ENCODE measurements at regions not wholly inside any gene's neighbourhood (a gene's known extent, or its start where the extent isn't known, plus 50 kb on each side); places are given as distances from the start of the nearest gene placed in this dataset.

DNA sequence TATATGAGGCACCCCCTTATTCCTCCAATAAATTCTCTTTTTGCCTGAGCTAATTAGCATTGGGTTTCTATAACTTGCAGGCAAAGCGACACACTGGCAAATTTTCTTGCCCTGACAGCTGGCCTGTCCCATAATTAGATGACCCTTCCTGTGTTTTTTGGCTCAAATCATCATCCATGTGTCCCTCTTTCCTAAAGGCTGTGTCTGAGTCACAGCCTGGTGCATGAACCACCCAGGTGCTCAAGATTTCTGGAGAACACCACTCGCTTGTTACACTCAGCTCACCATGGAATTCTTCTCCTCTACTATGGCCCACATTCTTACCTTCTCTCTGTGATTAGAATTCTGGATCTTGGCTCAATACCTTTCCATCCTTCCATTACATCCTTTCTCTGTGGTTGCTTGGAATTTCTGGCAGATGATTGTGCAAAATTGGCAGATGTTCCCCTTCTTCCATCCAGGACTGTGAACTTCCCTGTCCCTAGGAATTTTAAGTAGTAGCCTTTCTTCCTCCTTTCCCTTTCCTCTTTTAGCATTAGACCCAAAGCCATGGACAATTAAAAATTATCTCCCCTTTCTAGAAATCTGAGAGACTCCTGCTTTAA, 116.0 kb upstream of the ANKRD1 start:
- DNase-seq (ENCODE audit: low spot score) = no peak

DNA sequence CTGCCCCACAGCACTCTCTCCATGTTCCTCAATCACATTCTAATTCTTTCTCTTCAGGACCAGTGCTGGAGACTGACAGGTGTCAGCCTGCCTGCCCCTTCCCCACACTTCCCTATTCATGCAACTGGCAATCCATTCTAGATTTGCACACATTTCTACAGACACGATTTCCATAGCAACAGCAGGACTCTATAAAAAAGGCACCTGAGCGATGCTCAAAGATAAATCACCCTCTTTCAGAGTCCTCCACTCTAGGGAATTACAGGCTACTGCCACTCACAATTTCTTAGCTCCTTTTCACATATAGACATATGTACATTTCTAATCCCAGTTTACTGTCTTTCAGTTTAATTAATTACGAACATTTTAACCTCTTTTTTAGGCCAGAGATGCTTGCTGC, 118.1 kb upstream of the ANKRD1 start:
- no peak for DNase-seq (ENCODE audit: low spot score)
- no peak for TF ChIP-seq CTCF (IDR thresholded peaks at IDR 0.05; ENCODE audit: extremely low read depth, missing control alignments)

More for the DNA sequence above, 116.0 kb upstream of the ANKRD1 start:
- no peak for TF ChIP-seq CTCF (IDR thresholded peaks at IDR 0.05; ENCODE audit: extremely low read depth, missing control alignments)

GRCh38 chr10:91040343-91040742, 119.5 kb upstream of the ANKRD1 start:
- no peak for DNase-seq (ENCODE audit: low spot score)
- TF ChIP-seq CTCF (IDR thresholded peaks at IDR 0.05; ENCODE audit: extremely low read depth, missing control alignments) = no peak

GRCh38 chr10:91042069-91042468, 121.2 kb upstream of the ANKRD1 start:
- no peak for DNase-seq (ENCODE audit: low spot score)
- no peak for TF ChIP-seq CTCF (IDR thresholded peaks at IDR 0.05; ENCODE audit: extremely low read depth, missing control alignments)

DNA sequence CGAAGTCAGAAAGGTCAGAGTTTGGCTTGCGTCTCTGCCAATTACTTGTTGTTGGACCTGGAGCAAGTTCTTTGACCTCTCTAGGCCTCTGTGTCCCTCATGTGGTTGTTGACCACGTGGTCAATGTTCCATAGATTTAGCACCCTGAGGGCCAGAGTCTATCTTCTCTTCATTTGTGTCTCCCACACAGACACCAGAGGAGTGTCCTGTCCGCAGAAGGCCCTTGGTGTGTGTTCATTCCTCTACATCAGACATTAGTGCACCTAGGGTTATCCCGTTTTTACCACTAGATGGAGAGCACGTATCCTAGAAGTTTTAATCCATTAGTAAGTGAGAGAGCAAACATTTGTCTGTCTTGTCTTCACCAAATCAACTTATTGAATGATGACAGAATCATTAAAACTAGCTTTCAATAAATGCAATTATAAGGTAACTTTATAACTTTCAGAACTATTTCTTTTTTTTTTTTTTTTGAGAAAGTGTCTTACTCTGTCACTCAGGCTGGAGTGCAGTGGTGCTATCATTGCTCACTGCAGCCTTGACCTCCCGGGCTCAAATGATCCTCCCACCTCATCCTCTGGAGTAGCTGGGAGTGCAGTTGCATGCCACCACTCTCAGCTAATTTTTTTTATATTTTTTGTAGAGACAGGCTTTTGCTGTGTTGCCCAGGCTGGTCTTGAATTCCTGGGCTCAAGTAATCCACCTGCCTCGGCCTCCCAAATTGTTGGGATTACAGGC, 122.5 kb upstream of the ANKRD1 start:
- peak; percentile 12 for DNase-seq (ENCODE audit: low spot score)
- no peak for TF ChIP-seq CTCF (IDR thresholded peaks at IDR 0.05; ENCODE audit: extremely low read depth, missing control alignments)

- DNase-seq (ENCODE audit: low spot score) = no peak
- TF ChIP-seq CTCF (IDR thresholded peaks at IDR 0.05; ENCODE audit: extremely low read depth, missing control alignments) = no peak
Observed at GRCh38 chr10:91046869-91047268, 126.0 kb upstream of the ANKRD1 start.

GRCh38 chr10:91048380-91048779, 127.5 kb upstream of the ANKRD1 start:
- TF ChIP-seq CTCF (IDR thresholded peaks at IDR 0.05; ENCODE audit: extremely low read depth, missing control alignments) = no peak

More at GRCh38 chr10:91048380-91048779, 127.5 kb upstream of the ANKRD1 start:
- no peak for DNase-seq (ENCODE audit: low spot score)
